ENCODE measurements at regions not wholly inside any gene's neighbourhood (a gene's known extent, or its start where the extent isn't known, plus 50 kb on each side); places are given as distances from the start of the nearest gene placed in this dataset.

GRCh38 chr2:133985563-133985962 lies 268.3 kb upstream of the MGAT5 start:
- H3K9ac ChIP-seq (ENCODE audit: extremely low read depth, insufficient read length, low read length), result no peak overlapping the region
- H3K27ac Mint-ChIP-seq, result 0 out of 7 replicates have a peak overlapping the region, but pooled peaks of 1 of the 3 experiments have one; percentile 65
- no peak overlapping the region for H4K91ac ChIP-seq (ENCODE audit: insufficient read length, low read depth, low read length)
- no peak overlapping the region for H3K4ac ChIP-seq (ENCODE audit: low read depth, low read length)
- H3K4me3 Mint-ChIP-seq, result no peak overlapping the region
- H3K79me1 ChIP-seq (ENCODE audit: insufficient read depth, low read depth, low read length, poor library complexity, severe bottlenecking), result no peaks in the 10 kb centered on the region
- H4K20me1 ChIP-seq (ENCODE audit: control insufficient read depth, insufficient read depth, insufficient read length), result no peaks in the 10 kb centered on the region
- H3K18ac ChIP-seq (ENCODE audit: insufficient read length, low read depth, low read length), result no peak overlapping the region
- no peaks in the 10 kb centered on the region for H3K4me1 ChIP-seq (ENCODE audit: insufficient read depth, low read length)
- H3K23me2 ChIP-seq (ENCODE audit: insufficient read length, low read depth, low read length, poor library complexity, severe bottlenecking), result no peaks in the 10 kb centered on the region
- no peak overlapping the region for H2BK120ac ChIP-seq (ENCODE audit: low read depth, low read length, poor library complexity, severe bottlenecking)
- H2BK5ac ChIP-seq (ENCODE audit: insufficient read length, low read length), result no peak overlapping the region
- DNase-seq, result no peak
- H3T11ph ChIP-seq (ENCODE audit: low read length), result no peak overlapping the region
- H2BK15ac ChIP-seq (ENCODE audit: low read depth, low read length), result no peak overlapping the region
- no CpG with 5 or more reads among the region's 6 CpGs for WGBS (ENCODE audit: extremely low coverage, insufficient read length, low lambda C conversion rate)
- TF ChIP-seq CTCF (conservative IDR thresholded peaks at IDR 0.05), result no peak
- no peak overlapping the region for H3K27ac ChIP-seq (ENCODE audit: insufficient read length, low read depth, low read length)
- H4K5ac ChIP-seq (ENCODE audit: insufficient read length, low read depth, low read length), result no peak overlapping the region
- H2AK5ac ChIP-seq (ENCODE audit: insufficient read length, low read length), result no peak overlapping the region
- H3K79me2 ChIP-seq (ENCODE audit: insufficient read depth, low read length), result no peaks in the 10 kb centered on the region
- no peak overlapping the region for H3K14ac ChIP-seq (ENCODE audit: insufficient read depth, low read length)
- H3K56ac ChIP-seq (ENCODE audit: insufficient read length, low read depth, low read length), result no peak overlapping the region
- H3K4me2 ChIP-seq (ENCODE audit: insufficient read depth, insufficient read length, low read length), result no peak overlapping the region
- no peaks in the 10 kb centered on the region for H3K9me3 ChIP-seq (ENCODE audit: control insufficient read depth, low read depth, low read length)
- peaks cover 5 to 8% of the 10 kb centered on the region in 2 experiments; a peak in 4 of 5 replicates for H3K9me3 Mint-ChIP-seq
- H3K27me3 Mint-ChIP-seq (ENCODE audit: low read depth), result peaks cover 2% of the 10 kb centered on the region
- H4K8ac ChIP-seq (replicated peaks; ENCODE audit: insufficient read length, low read depth, low read length), result no peak overlapping the region
- H3K36me3 Mint-ChIP-seq (ENCODE audit: insufficient read depth in 1 of 3, low read depth in 3 of 3), result peaks cover 0 to 5% (median 0%) of the 10 kb centered on the region in 3 experiments; a peak in 5 of 7 replicates
- H3K4me1 Mint-ChIP-seq, result peaks cover 11 to 17% of the 10 kb centered on the region in 2 experiments
- H3K23ac ChIP-seq (ENCODE audit: insufficient read length, low read depth, low read length), result no peak overlapping the region
- H2AFZ ChIP-seq (ENCODE audit: low read length), result no peak overlapping the region
- no peak overlapping the region for H2BK20ac ChIP-seq (ENCODE audit: low read depth, low read length, poor library complexity, severe bottlenecking)
- no peak overlapping the region for H2BK12ac ChIP-seq (ENCODE audit: insufficient read length, low read depth, low read length)
- H3K27me3 ChIP-seq (ENCODE audit: insufficient read depth, low read length), result no peaks in the 10 kb centered on the region
